GM23248 (cell line): ENCODE measurements at regions not wholly inside any gene's neighbourhood (a gene's known extent, or its start where the extent isn't known, plus 50 kb on each side); places are given as distances from the start of the nearest gene placed in this dataset.

Source experiments
- DNase-seq: peaks from one replicate; pipeline ENCODE4 v3.0.0-alpha.2; 2015
- H2AFZ ChIP-seq: fragments of 200-600 bp; sonication (generic); 2 replicates; pipeline ENCODE4 v1.6.1; 2016; ENCODE audit warnings: antibody characterized with exemption
- H3F3A ChIP-seq: fragments of 200-600 bp; sonication (generic); 2 replicates; pipeline ENCODE4 v1.6.1; 2016; ENCODE audit warnings: mild to moderate bottlenecking, antibody characterized with exemption, mixed run types; ENCODE audit not compliant: insufficient read depth
- H3K27ac ChIP-seq: fragments of 200-600 bp; sonication (generic); 2 replicates; pipeline ENCODE4 v1.5.1; 2016; ENCODE audit warnings: mild to moderate bottlenecking
- H3K27me3 ChIP-seq: fragments of 200-600 bp; sonication (generic); replicated peaks from 2 replicates; pipeline ENCODE4 v1.6.1; 2016; ENCODE audit warnings: mild to moderate bottlenecking; ENCODE audit not compliant: insufficient read depth
- H3K36me3 ChIP-seq: fragments of 200-600 bp; sonication (generic); 2 replicates; pipeline ENCODE4 v1.6.1; 2016; ENCODE audit warnings: low read depth, mild to moderate bottlenecking
- H3K4me1 ChIP-seq: fragments of 200-600 bp; sonication (generic); 2 replicates; pipeline ENCODE4 v1.6.1; 2016; ENCODE audit warnings: mild to moderate bottlenecking; ENCODE audit not compliant: insufficient read depth
- H3K4me2 ChIP-seq: fragments of 200-600 bp; sonication (generic); one replicate; pipeline ENCODE4 v1.6.1; 2016; ENCODE audit warnings: mild to moderate bottlenecking; ENCODE audit not compliant: unreplicated experiment
- H3K4me3 ChIP-seq: fragments of 200-600 bp; sonication (generic); 2 replicates; pipeline ENCODE4 v1.5.1; 2016; ENCODE audit warnings: mild to moderate bottlenecking
- H3K79me2 ChIP-seq: fragments of 200-600 bp; sonication (generic); 2 replicates; pipeline ENCODE4 v1.6.1; 2016; ENCODE audit warnings: mild to moderate bottlenecking; ENCODE audit not compliant: insufficient read depth
- H3K9ac ChIP-seq: fragments of 200-600 bp; sonication (generic); 2 replicates; pipeline ENCODE4 v1.6.1; 2016; ENCODE audit warnings: mild to moderate bottlenecking
- H3K9me2 ChIP-seq: fragments of 200-600 bp; sonication (generic); 2 replicates; pipeline ENCODE4 v1.6.1; 2016; ENCODE audit warnings: mixed run types, mild to moderate bottlenecking, moderate library complexity; ENCODE audit not compliant: insufficient read depth
- H3K9me3 ChIP-seq: fragments of 200-600 bp; sonication (generic); one replicate; pipeline ENCODE4 v1.6.1; 2017; ENCODE audit warnings: low read depth
- H4K20me1 ChIP-seq: fragments of 200-600 bp; sonication (generic); 2 replicates; pipeline ENCODE4 v1.6.0; 2016; ENCODE audit not compliant: insufficient read depth
- EZH2 ChIP-seq: fragments of 200-600 bp; sonication (generic); IDR thresholded peaks from 2 replicates; pipeline ENCODE4 v1.6.1; 2018; ENCODE audit warnings: antibody characterized with exemption, mild to moderate bottlenecking; ENCODE audit not compliant: insufficient read depth, poor library complexity, severe bottlenecking
- EZH2phosphoT487 ChIP-seq: fragments of 200-600 bp; sonication (generic); IDR thresholded peaks from 2 replicates; pipeline ENCODE4 v1.6.1; 2018; ENCODE audit warnings: antibody characterized with exemption, moderate library complexity, mild to moderate bottlenecking, low read depth; ENCODE audit not compliant: insufficient read depth
- WGBS, 2 experiments: methylation state at CpG; one replicate each; pipeline ENCODE4 v1.1.6; 2015 to 2017; ENCODE audit warnings: low lambda C conversion rate in 2 of 2, low coverage in 1 of 2; ENCODE audit errors: missing lambda C conversion rate in 2 of 2; 5-methylcytosine and 5-hydroxymethylcytosine counted together
- in situ Hi-C: fragments of 300-500 bp; cut with MboI; formaldehyde crosslinking; loops from 2 replicates; pipeline ENCODE4 v1.15.0; 2020

GRCh38 chr17:13921841-13922776, 147.2 kb upstream of the COX10 start:
- in situ Hi-C loops = no loop called here
- no peaks in the 10 kb centered on the region for H3K9me3 ChIP-seq
- H3K4me3 ChIP-seq = no peak overlapping the region
- H2AFZ ChIP-seq = no peak overlapping the region
- no peaks in the 10 kb centered on the region for H3F3A ChIP-seq
- no peaks in the 10 kb centered on the region for H3K4me1 ChIP-seq
- DNase-seq = no peak
- no peaks in the 10 kb centered on the region for H3K36me3 ChIP-seq
- H3K9ac ChIP-seq = no peak overlapping the region
- TF ChIP-seq EZH2 (no peak), EZH2phosphoT487 (no peak)
- no peak overlapping the region for H3K4me2 ChIP-seq
- H4K20me1 ChIP-seq = no peaks in the 10 kb centered on the region
- 74 to 82% methylated on average over 19 of the region's 19 CpGs for whole genome bisulfite sequencing, 2 experiments
- no peak overlapping the region for H3K27ac ChIP-seq
- no peaks in the 10 kb centered on the region for H3K27me3 ChIP-seq
- H3K79me2 ChIP-seq = no peaks in the 10 kb centered on the region
- H3K9me2 ChIP-seq = no peaks in the 10 kb centered on the region

- no peak for DNase-seq
- WGBS, 2 experiments = 89 to 91% methylated on average over 5 of the region's 5 CpGs
- in situ Hi-C loops = no loop called here
Measured at GRCh38 chr17:13922885-13923284, 146.4 kb upstream of the COX10 start.

GRCh38 chr17:13925579-13925978, 143.7 kb upstream of the COX10 start:
- no peak overlapping the region for H3K27ac ChIP-seq
- no peaks in the 10 kb centered on the region for H3F3A ChIP-seq
- in situ Hi-C loops = no loop called here
- H3K9me3 ChIP-seq = no peaks in the 10 kb centered on the region
- H2AFZ ChIP-seq = no peak overlapping the region
- no peaks in the 10 kb centered on the region for H4K20me1 ChIP-seq
- no peaks in the 10 kb centered on the region for H3K9me2 ChIP-seq
- WGBS, 2 experiments = 91 to 96% methylated on average over 5 of the region's 5 CpGs
- H3K9ac ChIP-seq = no peak overlapping the region
- H3K36me3 ChIP-seq = no peaks in the 10 kb centered on the region
- TF ChIP-seq EZH2 (no peak), EZH2phosphoT487 (no peak)
- no peak overlapping the region for H3K4me3 ChIP-seq
- no peaks in the 10 kb centered on the region for H3K79me2 ChIP-seq
- H3K27me3 ChIP-seq = no peaks in the 10 kb centered on the region
- no peak overlapping the region for H3K4me2 ChIP-seq
- H3K4me1 ChIP-seq = no peaks in the 10 kb centered on the region
- DNase-seq = no peak

More at GRCh38 chr17:13922885-13923284, 146.4 kb upstream of the COX10 start:
- H3K4me2 ChIP-seq = no peak overlapping the region
- H3K79me2 ChIP-seq = no peaks in the 10 kb centered on the region
- H3K9ac ChIP-seq = no peak overlapping the region
- no peak overlapping the region for H3K27ac ChIP-seq
- H3F3A ChIP-seq = no peaks in the 10 kb centered on the region
- no peaks in the 10 kb centered on the region for H3K9me3 ChIP-seq
- no peak overlapping the region for H2AFZ ChIP-seq
- no peaks in the 10 kb centered on the region for H4K20me1 ChIP-seq
- no peaks in the 10 kb centered on the region for H3K4me1 ChIP-seq
- no peaks in the 10 kb centered on the region for H3K9me2 ChIP-seq
- no peaks in the 10 kb centered on the region for H3K27me3 ChIP-seq
- TF ChIP-seq EZH2 (no peak), EZH2phosphoT487 (no peak)
- H3K36me3 ChIP-seq = no peaks in the 10 kb centered on the region
- no peak overlapping the region for H3K4me3 ChIP-seq

GRCh38 chr17:13931111-13931526, 138.2 kb upstream of the COX10 start:
- Histone ChIP-seq H3K27ac (peak overlapping the region; percentile 57), H4K20me1 (no peaks in the 10 kb centered on the region), H3K4me3 (no peak overlapping the region), H3K4me1 (peaks cover 16% of the 10 kb centered on the region; the same call in 1 of the 2 replicates), H3K9ac (no peak overlapping the region), H3K9me3 (no peaks in the 10 kb centered on the region), H3K9me2 (no peaks in the 10 kb centered on the region), H3K36me3 (no peaks in the 10 kb centered on the region), H2AFZ (no peak overlapping the region), H3K79me2 (no peaks in the 10 kb centered on the region), H3F3A (peaks cover 12% of the 10 kb centered on the region), H3K27me3 (no peaks in the 10 kb centered on the region), H3K4me2 (peak overlapping the region; percentile 63)
- 85 to 86% methylated on average over 3 of the region's 3 CpGs for whole genome bisulfite sequencing, 2 experiments
- DNase-seq = peak; percentile 68
- in situ Hi-C loops = no loop called here
- TF ChIP-seq EZH2 = no peak
